Endothelial cell of umbilical vein (primary cell): ENCODE measurements at regions not wholly inside any gene's neighbourhood (a gene's known extent, or its start where the extent isn't known, plus 50 kb on each side); places are given as distances from the start of the nearest gene placed in this dataset.

ENCODE experiments used
- BruUV-seq: library from RNA; stranded (reverse); fragments of 400-500 nt; replicated peaks from 2 replicates; lab custom pipeline; 2021; lab: Mats Ljungman, UMichigan
- CTCF ChIA-PET: fragments of 300-600, 350-600 bp; sonication (Branson Sonifier 250); formaldehyde crosslinking; loops from one replicate; lab custom pipeline; 2021; ENCODE audit warnings: antibody characterized with exemption, inconsistent platforms; lab: Charles Lee
- POLR2A ChIA-PET: fragments of 300-600, 350-600 bp; sonication (Branson Sonifier 250); formaldehyde crosslinking; loops from one replicate; lab custom pipeline; 2021; ENCODE audit warnings: antibody characterized with exemption, inconsistent platforms; lab: Charles Lee
- DNase-seq: peaks from one replicate; pipeline ENCODE4 v3.0.0-alpha.2; 2011; ENCODE audit warnings: low read depth, low spot score
- FAIRE-seq: peaks from 2 replicates; lab custom pipeline; 2011; peaks lifted over from hg19 to GRCh38; lab: Jason Lieb, UNC
- H2AFZ ChIP-seq: 2 replicates; pipeline ENCODE4 v1.6.0; 2012; ENCODE audit warnings: low read depth, low read length, control low read depth, inconsistent platforms
- H3K27ac ChIP-seq: 2 replicates; pipeline ENCODE4 v1.5.1; 2011; ENCODE audit warnings: low read depth, mild to moderate bottlenecking, control low read depth, low read length, moderate library complexity; ENCODE audit not compliant: insufficient read depth
- H3K27me3 ChIP-seq, 2 experiments: 2 replicates each; pipeline versions ENCODE4 v1.6.0 to v1.6.1; 2011; ENCODE audit warnings: low read length in 2 of 2, mixed read lengths in 1 of 2; ENCODE audit not compliant: control insufficient read depth in 2 of 2, insufficient read depth in 2 of 2
- H3K36me3 ChIP-seq, 2 experiments: 2 replicates in 1 of 2; 3 replicates in 1 of 2; pipeline ENCODE4 v1.5.1; 2011; ENCODE audit warnings: low read length in 2 of 2, mild to moderate bottlenecking in 1 of 2, moderate library complexity in 1 of 2; ENCODE audit not compliant: control insufficient read depth in 2 of 2, insufficient read depth in 2 of 2; ENCODE audit errors: extremely low read depth in 1 of 2
- H3K4me1 ChIP-seq: 3 replicates; pipeline ENCODE4 v1.5.1; 2011; ENCODE audit warnings: mild to moderate bottlenecking, low read length; ENCODE audit not compliant: control insufficient read depth, insufficient read depth; ENCODE audit errors: extremely low read depth
- H3K4me2 ChIP-seq: 2 replicates; pipeline ENCODE4 v1.6.1; 2011; ENCODE audit warnings: low read length, control low read depth, mixed read lengths; ENCODE audit not compliant: insufficient read depth
- H3K4me3 ChIP-seq, 3 experiments: fragments of 200-600 bp in 1 of 3; sonication (generic), shearing (Covaris generic) in 1 of 3; replicated peaks in 1 of 3; 2 replicates each; pipeline ENCODE4 v1.5.1; 2011 to 2016; ENCODE audit warnings: control low read depth in 3 of 3, low read length in 3 of 3, mild to moderate bottlenecking in 2 of 3, inconsistent platforms in 1 of 3, low read depth in 1 of 3, moderate library complexity in 1 of 3; ENCODE audit not compliant: insufficient read depth in 1 of 3
- H3K79me2 ChIP-seq: 2 replicates; pipeline ENCODE4 v1.6.0; 2012; ENCODE audit warnings: low read length, inconsistent platforms; ENCODE audit not compliant: control insufficient read depth, insufficient read depth
- H3K9ac ChIP-seq: replicated peaks from 2 replicates; pipeline ENCODE3; 2011; ENCODE audit warnings: low read length, control low read depth; ENCODE audit not compliant: insufficient read depth; ENCODE audit errors: extremely low read depth
- H3K9me1 ChIP-seq: replicated peaks from 3 replicates; pipeline ENCODE4 v1.6.0; 2011; ENCODE audit warnings: mild to moderate bottlenecking, low read length; ENCODE audit not compliant: control insufficient read depth, insufficient read depth; ENCODE audit errors: extremely low read depth
- H3K9me3 ChIP-seq: replicated peaks from 2 replicates; pipeline ENCODE4 v1.5.1; 2012; ENCODE audit warnings: low read length, inconsistent platforms; ENCODE audit not compliant: control insufficient read depth, insufficient read depth
- H4K20me1 ChIP-seq: replicated peaks from 2 replicates; pipeline ENCODE3; 2011; ENCODE audit warnings: mild to moderate bottlenecking, low read length; ENCODE audit not compliant: control insufficient read depth, insufficient read depth; ENCODE audit errors: extremely low read depth
- EZH2 ChIP-seq: IDR thresholded peaks from 2 replicates; pipeline ENCODE4 v1.6.1; 2012; ENCODE audit warnings: borderline replicate concordance, low read depth, mild to moderate bottlenecking, moderate library complexity, low read length, inconsistent platforms; ENCODE audit not compliant: severe bottlenecking
- FOS ChIP-seq: IDR thresholded peaks from 2 replicates; pipeline ENCODE4 v1.6.1; 2011; ENCODE audit warnings: mild to moderate bottlenecking, low read length, moderate library complexity, borderline replicate concordance; ENCODE audit not compliant: insufficient read depth
- GATA2 ChIP-seq: IDR thresholded peaks from 2 replicates; pipeline ENCODE4 v1.7.0; 2011; ENCODE audit warnings: low read depth, mild to moderate bottlenecking, moderate library complexity, mixed read lengths, low read length; ENCODE audit not compliant: insufficient read length, insufficient read depth
- JUN ChIP-seq: IDR thresholded peaks from 2 replicates; pipeline ENCODE4 v1.6.1; 2011; ENCODE audit warnings: borderline replicate concordance, low read depth; ENCODE audit not compliant: insufficient read length, insufficient read depth
- MAX ChIP-seq: IDR thresholded peaks from 2 replicates; pipeline ENCODE4 v1.6.1; 2011; ENCODE audit not compliant: insufficient read depth, insufficient read length
- MYC ChIP-seq: IDR thresholded peaks from one replicate; pipeline ENCODE4 v1.6.1; 2011; ENCODE audit warnings: mild to moderate bottlenecking, low read depth, low read length
- POLR2A ChIP-seq: IDR thresholded peaks from 2 replicates; pipeline ENCODE4 v1.6.1; 2012; ENCODE audit warnings: low read depth, mild to moderate bottlenecking, control low read depth, low read length
- POLR2AphosphoS5 ChIP-seq: IDR thresholded peaks from 2 replicates; pipeline ENCODE4 v1.6.1; 2012; ENCODE audit warnings: low read depth, mild to moderate bottlenecking, control low read depth, low read length, moderate library complexity; ENCODE audit not compliant: insufficient read depth
- dilution Hi-C: fragments of 300-500 bp; cut with MboI; formaldehyde crosslinking; loops from one replicate; pipeline ENCODE4 v1.15.0; 2019; ENCODE audit warnings: low sequenced_read_pairs; ENCODE audit not compliant: extremely low pct_ligation_motif_present
- intact Hi-C: fragments of 100-400 bp; cut with micrococcal nuclease; formaldehyde crosslinking; loops from one replicate; pipeline ENCODE4 v1.10.0; 2022
- TF ChIP-seq, protein P1 (sequence below), 2 donors: IDR thresholded peaks; 1 replicate in 1 of 2; 2 replicates in 1 of 2; pipeline ENCODE4 v1.5.1; 2011; ENCODE audit warnings: low read length in 2 of 2, mild to moderate bottlenecking in 2 of 2, moderate library complexity in 2 of 2, control low read depth in 1 of 2, inconsistent platforms in 1 of 2, low read depth in 1 of 2; ENCODE audit not compliant: insufficient read depth in 1 of 2; ENCODE audit errors: extremely low read depth in 1 of 2

DNA sequence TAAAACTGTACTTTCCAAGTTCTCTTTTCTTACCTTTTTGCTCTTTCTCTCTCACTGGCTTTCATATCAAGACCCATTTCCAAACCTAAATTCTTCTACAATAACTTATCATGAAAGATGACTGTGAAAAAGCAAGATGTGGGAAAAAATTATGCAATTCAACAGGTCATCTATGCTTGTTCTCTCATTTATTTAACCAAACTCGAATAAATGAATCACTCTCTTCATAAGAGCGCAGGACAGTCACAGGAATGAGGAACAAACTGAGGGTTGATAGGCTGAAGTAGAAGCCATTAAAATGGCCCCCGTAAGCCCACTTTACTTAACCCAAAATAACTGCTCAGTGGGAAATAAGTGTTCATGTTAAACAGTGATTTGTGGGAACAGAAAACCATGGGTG is 1289.7 kb upstream of the SORCS1 start:
- Histone ChIP-seq H3K79me2 (no peaks in the 10 kb centered on the region), H3K4me2 (no peak overlapping the region), H4K20me1 (no peaks in the 10 kb centered on the region), H3K36me3 (no peaks in the 10 kb centered on the region), H2AFZ (no peak overlapping the region), H3K27me3 (no peaks in the 10 kb centered on the region), H3K27ac (no peak overlapping the region), H3K4me3 (no peak overlapping the region), H3K9ac (no peak overlapping the region), H3K4me1 (no peaks in the 10 kb centered on the region), H3K9me3 (peaks cover 2% of the 10 kb centered on the region), H3K9me1 (no peaks in the 10 kb centered on the region)
- dilution Hi-C loops (no loop called here), intact Hi-C loops (no loop called here)
- ChIA-PET POLR2A (no interaction called here), CTCF (no interaction called here)
- DNase-seq: no peak
- no peak for TF ChIP-seq FOS
- TF ChIP-seq GATA2: no peak
- TF ChIP-seq MAX: no peak
- TF ChIP-seq POLR2AphosphoS5: no peak
- TF ChIP-seq EZH2: no peak
- TF ChIP-seq MYC: no peak
- TF ChIP-seq POLR2A: no peak
- FAIRE-seq: no peak
- BruUV-seq: no TSS peak

GRCh38 chr10:108453166-108453565 is 1288.7 kb upstream of the SORCS1 start:
- no peaks in the 10 kb centered on the region for H3K9me1 ChIP-seq
- POLR2A ChIA-PET: no interaction called here
- H3K79me2 ChIP-seq: no peaks in the 10 kb centered on the region
- CTCF ChIA-PET: interaction anchor here (0.6 kb wide), 1 partner anchor 1621 kb away, joined by 3 read pairs; no protein-coding TSS in a partner anchor
- no peaks in the 10 kb centered on the region for H4K20me1 ChIP-seq
- H3K9ac ChIP-seq: no peak overlapping the region
- no peaks in the 10 kb centered on the region for H3K36me3 ChIP-seq
- H3K27ac ChIP-seq: no peak overlapping the region
- DNase-seq: no peak
- TF ChIP-seq JUN: no peak
- no peak for TF ChIP-seq POLR2A
- no peak for TF ChIP-seq MYC
- TF ChIP-seq GATA2: no peak
- TF ChIP-seq MAX: no peak
- TF ChIP-seq POLR2AphosphoS5: no peak
- TF ChIP-seq, protein P1, sequence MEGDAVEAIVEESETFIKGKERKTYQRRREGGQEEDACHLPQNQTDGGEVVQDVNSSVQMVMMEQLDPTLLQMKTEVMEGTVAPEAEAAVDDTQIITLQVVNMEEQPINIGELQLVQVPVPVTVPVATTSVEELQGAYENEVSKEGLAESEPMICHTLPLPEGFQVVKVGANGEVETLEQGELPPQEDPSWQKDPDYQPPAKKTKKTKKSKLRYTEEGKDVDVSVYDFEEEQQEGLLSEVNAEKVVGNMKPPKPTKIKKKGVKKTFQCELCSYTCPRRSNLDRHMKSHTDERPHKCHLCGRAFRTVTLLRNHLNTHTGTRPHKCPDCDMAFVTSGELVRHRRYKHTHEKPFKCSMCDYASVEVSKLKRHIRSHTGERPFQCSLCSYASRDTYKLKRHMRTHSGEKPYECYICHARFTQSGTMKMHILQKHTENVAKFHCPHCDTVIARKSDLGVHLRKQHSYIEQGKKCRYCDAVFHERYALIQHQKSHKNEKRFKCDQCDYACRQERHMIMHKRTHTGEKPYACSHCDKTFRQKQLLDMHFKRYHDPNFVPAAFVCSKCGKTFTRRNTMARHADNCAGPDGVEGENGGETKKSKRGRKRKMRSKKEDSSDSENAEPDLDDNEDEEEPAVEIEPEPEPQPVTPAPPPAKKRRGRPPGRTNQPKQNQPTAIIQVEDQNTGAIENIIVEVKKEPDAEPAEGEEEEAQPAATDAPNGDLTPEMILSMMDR (IDR thresholded peaks at IDR 0.05; ENCODE audit: extremely low read depth in 1 of 2, insufficient read depth in 1 of 2, low read depth in 1 of 2, low read length in 2 of 2): no peak
- TF ChIP-seq FOS: no peak
- no peak for TF ChIP-seq EZH2
- H3K4me1 ChIP-seq: no peaks in the 10 kb centered on the region
- intact Hi-C loops: no loop called here
- H3K9me3 ChIP-seq: peaks cover 3% of the 10 kb centered on the region
- no peak overlapping the region for H3K4me2 ChIP-seq
- H3K4me3 ChIP-seq: no peak overlapping the region
- no peak for FAIRE-seq
- BruUV-seq: no TSS peak
- dilution Hi-C loops: no loop called here
- no peak overlapping the region for H2AFZ ChIP-seq
- no peaks in the 10 kb centered on the region for H3K27me3 ChIP-seq
